AG09319 (cell line): ENCODE measurements at regions not wholly inside any gene's neighbourhood (a gene's known extent, or its start where the extent isn't known, plus 50 kb on each side); places are given as distances from the start of the nearest gene placed in this dataset.

ENCODE experiments used
- DNase-seq: peaks from one replicate; pipeline ENCODE4 v3.0.0-alpha.2; 2010; ENCODE audit warnings: low read depth; ENCODE audit errors: extremely low read depth
- CTCF ChIP-seq: IDR thresholded peaks from 2 replicates; pipeline ENCODE4 v1.5.1; 2011; ENCODE audit warnings: low read depth, mild to moderate bottlenecking, inconsistent platforms, low read length, moderate library complexity

GRCh38 chr14:86796221-86797074, 1196.5 kb downstream of the GALC start:
- peak; percentile 42 for DNase-seq
- no peak for TF ChIP-seq CTCF

GRCh38 chr14:86794689-86795088, 1198.3 kb downstream of the GALC start:
- no peak for TF ChIP-seq CTCF
- DNase-seq = no peak

GRCh38 chr14:86790408-86791364, 1202.3 kb downstream of the GALC start:
- no peak for DNase-seq
- no peak for TF ChIP-seq CTCF

- no peak for DNase-seq
- no peak for TF ChIP-seq CTCF
These were observed 1204.8 kb downstream of the GALC start for GRCh38 chr14:86788224-86788623.

- no peak for DNase-seq
These were observed 1205.3 kb downstream of the GALC start for GRCh38 chr14:86787717-86788116.

GRCh38 chr14:86782092-86782580, 1210.8 kb downstream of the GALC start:
- no peak for TF ChIP-seq CTCF

More at GRCh38 chr14:86787717-86788116, 1205.3 kb downstream of the GALC start:
- no peak for TF ChIP-seq CTCF

More at GRCh38 chr14:86782092-86782580, 1210.8 kb downstream of the GALC start:
- no peak for DNase-seq
